IMR-90 (cell line): ENCODE measurements at regions not wholly inside any gene's neighbourhood (a gene's known extent, or its start where the extent isn't known, plus 50 kb on each side); places are given as distances from the start of the nearest gene placed in this dataset.

Experiments
- ATAC-seq: fragments of 200-7000 bp; cut with Tn5 transposase; 2 replicates; pipeline ENCODE4 v1.9.1; 2020; ENCODE audit warnings: low read depth, mild to moderate bottlenecking, moderate library complexity
- BruUV-seq: library from RNA; stranded (reverse); fragments of 400-500 nt; replicated peaks from 2 replicates; lab custom pipeline; 2021; lab: Mats Ljungman, UMichigan
- CTCF ChIA-PET: fragments of 300-600 bp; formaldehyde crosslinking; extraction: SDS; loops from one replicate; lab custom pipeline; 2021; ENCODE audit warnings: antibody characterized with exemption; lab: Yijun Ruan, JAX
- POLR2A ChIA-PET: fragments of 300-600 bp; sonication (Branson Sonifier 250); formaldehyde crosslinking; loops from one replicate; lab custom pipeline; 2022; ENCODE audit warnings: antibody characterized with exemption; ENCODE audit not compliant: unreplicated experiment; lab: Charles Lee
- DNase-seq: peaks from one replicate; pipeline ENCODE4 v3.0.0; 2013
- H2AFZ ChIP-seq: replicated peaks from 2 replicates; pipeline ENCODE3; 2013; ENCODE audit warnings: low read length, mild to moderate bottlenecking; ENCODE audit not compliant: poor library complexity
- H2AK5ac ChIP-seq: 2 replicates; pipeline ENCODE4 v1.6.1; 2013; ENCODE audit warnings: low read depth, low read length, inconsistent platforms
- H2AK9ac ChIP-seq: replicated peaks from 2 replicates; pipeline ENCODE3; 2013; ENCODE audit warnings: mild to moderate bottlenecking, low read depth, low read length, moderate library complexity; ENCODE audit not compliant: poor library complexity
- H2BK120ac ChIP-seq: 2 replicates; pipeline ENCODE4 v1.6.1; 2013; ENCODE audit warnings: low read depth, low read length, inconsistent platforms
- H2BK15ac ChIP-seq: 3 replicates; pipeline ENCODE4 v1.6.1; 2013; ENCODE audit warnings: low read depth, low read length, inconsistent platforms
- H2BK20ac ChIP-seq: 2 replicates; pipeline ENCODE4 v1.6.1; 2013; ENCODE audit warnings: low read depth, mild to moderate bottlenecking, inconsistent platforms, low read length, moderate library complexity
- H2BK5ac ChIP-seq: 2 replicates; pipeline ENCODE4 v1.6.1; 2013; ENCODE audit warnings: mild to moderate bottlenecking, low read depth, low read length, inconsistent platforms; ENCODE audit not compliant: poor library complexity, severe bottlenecking
- H3K14ac ChIP-seq: replicated peaks from 2 replicates; pipeline ENCODE4 v1.6.1; 2013; ENCODE audit warnings: low read depth, low read length, inconsistent platforms
- H3K18ac ChIP-seq: 2 replicates; pipeline ENCODE4 v1.6.1; 2013; ENCODE audit warnings: low read depth, low read length, control low read depth
- H3K23ac ChIP-seq: 2 replicates; pipeline ENCODE4 v1.6.1; 2013; ENCODE audit warnings: low read depth, low read length, inconsistent platforms
- H3K27ac ChIP-seq: 2 replicates; pipeline ENCODE4 v1.5.1; 2013; ENCODE audit warnings: mild to moderate bottlenecking, control low read depth, low read length; ENCODE audit not compliant: insufficient read depth
- H3K27me3 ChIP-seq: 2 replicates; pipeline ENCODE4 v1.6.1; 2013; ENCODE audit warnings: low read length; ENCODE audit not compliant: control insufficient read depth, insufficient read depth
- H3K36me3 ChIP-seq: 2 replicates; pipeline ENCODE4 v1.6.1; 2013; ENCODE audit warnings: low read length, mixed read lengths; ENCODE audit not compliant: control insufficient read depth, insufficient read depth
- H3K4ac ChIP-seq: 2 replicates; pipeline ENCODE4 v1.6.1; 2013; ENCODE audit warnings: low read depth, low read length, inconsistent platforms
- H3K4me1 ChIP-seq: 2 replicates; pipeline ENCODE4 v1.6.1; 2013; ENCODE audit warnings: low read length, mixed read lengths; ENCODE audit not compliant: control insufficient read depth, insufficient read depth
- H3K4me2 ChIP-seq: 2 replicates; pipeline ENCODE4 v1.6.1; 2013; ENCODE audit warnings: low read depth, mild to moderate bottlenecking, control low read depth, low read length, moderate library complexity
- H3K4me3 ChIP-seq: 2 replicates; pipeline ENCODE4 v1.5.1; 2013; ENCODE audit warnings: low read depth, mild to moderate bottlenecking, control low read depth, low read length, moderate library complexity; ENCODE audit not compliant: insufficient read depth
- H3K56ac ChIP-seq: 2 replicates; pipeline ENCODE4 v1.6.1; 2013; ENCODE audit warnings: low read length, inconsistent platforms; ENCODE audit not compliant: insufficient read depth; ENCODE audit errors: extremely low read depth
- H3K79me1 ChIP-seq, 2 experiments: 2 replicates each; pipeline ENCODE4 v1.6.1; 2013; ENCODE audit warnings: low read length in 2 of 2, inconsistent platforms in 1 of 2, low read depth in 1 of 2
- H3K9ac ChIP-seq: 2 replicates; pipeline ENCODE4 v1.6.1; 2013; ENCODE audit warnings: low read depth, low read length, control low read depth
- H3K9me1 ChIP-seq: 2 replicates; pipeline ENCODE4 v1.6.1; 2013; ENCODE audit warnings: low read length, inconsistent platforms; ENCODE audit not compliant: insufficient read depth
- H3K9me3 ChIP-seq: 2 replicates; pipeline ENCODE4 v1.6.1; 2013; ENCODE audit warnings: low read length; ENCODE audit not compliant: control insufficient read depth, insufficient read depth
- H4K20me1 ChIP-seq: 2 replicates; pipeline ENCODE4 v1.6.1; 2013; ENCODE audit warnings: low read length, inconsistent platforms; ENCODE audit not compliant: insufficient read depth
- H4K5ac ChIP-seq: 2 replicates; pipeline ENCODE4 v1.6.1; 2013; ENCODE audit warnings: mild to moderate bottlenecking, low read depth, low read length, control low read depth
- H4K8ac ChIP-seq, 2 experiments: 2 replicates each; pipeline ENCODE4 v1.6.1; 2013; ENCODE audit warnings: low read depth in 2 of 2, low read length in 2 of 2, control low read depth in 1 of 2, inconsistent platforms in 1 of 2
- H4K91ac ChIP-seq: 2 replicates; pipeline ENCODE4 v1.6.1; 2013; ENCODE audit warnings: low read depth, low read length, inconsistent platforms; ENCODE audit not compliant: insufficient read depth
- BHLHE40 ChIP-seq: fragments of 150-350 bp; IDR thresholded peaks from 2 replicates; pipeline ENCODE4 v1.6.1; 2016; ENCODE audit warnings: mild to moderate bottlenecking, low read depth, low read length
- CEBPB ChIP-seq: IDR thresholded peaks from 2 replicates; pipeline ENCODE4 v1.6.1; 2012; ENCODE audit warnings: low read depth, low read length, improper control_type of control experiment
- CHD1 ChIP-seq: IDR thresholded peaks from 2 replicates; pipeline ENCODE4 v1.6.1; 2012; ENCODE audit warnings: low read depth, low read length, improper control_type of control experiment
- ELK1 ChIP-seq: fragments of 150-350 bp; IDR thresholded peaks from 2 replicates; pipeline ENCODE4 v1.6.1; 2016; ENCODE audit warnings: low read depth, mild to moderate bottlenecking, low read length, moderate library complexity, borderline replicate concordance
- FOS ChIP-seq: fragments of 150-350 bp; IDR thresholded peaks from 2 replicates; pipeline ENCODE4 v1.6.1; 2016; ENCODE audit warnings: low read depth, low read length
- MAZ ChIP-seq: IDR thresholded peaks from 2 replicates; pipeline ENCODE4 v1.6.1; 2012; ENCODE audit warnings: low read depth, mild to moderate bottlenecking, low read length, improper control_type of control experiment, moderate library complexity, borderline replicate concordance
- MXI1 ChIP-seq: IDR thresholded peaks from 2 replicates; pipeline ENCODE4 v1.6.1; 2012; ENCODE audit warnings: low read depth, mild to moderate bottlenecking, low read length, moderate library complexity, borderline replicate concordance
- NFE2L2 ChIP-seq: fragments of 150-350 bp; IDR thresholded peaks from 2 replicates; pipeline ENCODE4 v1.6.1; 2016; ENCODE audit warnings: low read depth, mild to moderate bottlenecking, low read length
- RAD21 ChIP-seq: IDR thresholded peaks from 2 replicates; pipeline ENCODE4 v1.6.1; 2012; ENCODE audit warnings: low read length, improper control_type of control experiment
- RCOR1 ChIP-seq: IDR thresholded peaks from 2 replicates; pipeline ENCODE4 v1.6.1; 2012; ENCODE audit warnings: mild to moderate bottlenecking, low read length, improper control_type of control experiment; ENCODE audit not compliant: insufficient replicate concordance
- RFX5 ChIP-seq: IDR thresholded peaks from 2 replicates; pipeline ENCODE4 v1.8.0; 2012; ENCODE audit warnings: low read depth, mild to moderate bottlenecking, low read length, moderate library complexity
- SMC3 ChIP-seq: fragments of 150-350 bp; IDR thresholded peaks from 2 replicates; pipeline ENCODE4 v1.6.1; 2016; ENCODE audit warnings: low read depth, mild to moderate bottlenecking, antibody characterized with exemption, low read length, moderate library complexity
- USF2 ChIP-seq: fragments of 150-350 bp; IDR thresholded peaks from 2 replicates; pipeline ENCODE4 v1.6.1; 2017; ENCODE audit warnings: mild to moderate bottlenecking, antibody characterized with exemption, low read length, low read depth
- WGBS, 2 experiments: methylation state at CpG; one replicate each; pipeline versions ENCODE4 v1.1.5 to v1.1.7; 2013; ENCODE audit warnings: missing lambda C conversion rate in 2 of 2; ENCODE audit not compliant: insufficient read length in 1 of 2; ENCODE audit errors: extremely low coverage in 2 of 2; 5-methylcytosine and 5-hydroxymethylcytosine counted together
- dilution Hi-C: fragments of 300-500 bp; cut with HindIII; formaldehyde crosslinking; loops from one replicate; pipeline ENCODE4 v1.14.3; 2018; ENCODE audit warnings: low sequenced_read_pairs; ENCODE audit not compliant: unreplicated experiment
- in situ Hi-C: fragments of 300-500 bp; cut with MboI; formaldehyde crosslinking; loops from 3 replicates; pipeline ENCODE4 v1.14.3; 2019; ENCODE audit warnings: low sequenced_read_pairs, inconsistent platforms, mixed read lengths
- intact Hi-C: fragments of 100-400 bp; cut with micrococcal nuclease; formaldehyde crosslinking; loops from 2 replicates; pipeline ENCODE4 v1.10.0; 2022

GRCh38 chr11:110929129-110929528, 216.9 kb upstream of the ARHGAP20 start:
- H3K4me2 ChIP-seq, result no peak overlapping the region
- H3K27ac ChIP-seq, result no peak overlapping the region
- H2BK15ac ChIP-seq, result no peak overlapping the region
- no peaks in the 10 kb centered on the region for H3K36me3 ChIP-seq
- no peaks in the 10 kb centered on the region for H3K9me1 ChIP-seq
- CTCF ChIA-PET, result interaction anchor here (1.0 kb wide), 1 partner anchor 11 kb away, joined by 4 read pairs; no protein-coding TSS in a partner anchor
- H3K18ac ChIP-seq, result no peak overlapping the region
- intact Hi-C loops, result no loop called here
- H3K9ac ChIP-seq, result no peak overlapping the region
- WGBS, 2 experiments, result no CpG with 5 or more reads among the region's 1 CpG
- no peak overlapping the region for H2AK9ac ChIP-seq
- H2BK20ac ChIP-seq, result no peak overlapping the region
- H2AK5ac ChIP-seq, result no peak overlapping the region
- no peak overlapping the region for H3K4me3 ChIP-seq
- H3K9me3 ChIP-seq, result no peaks in the 10 kb centered on the region
- H3K14ac ChIP-seq, result no peak overlapping the region
- no peak overlapping the region for H2BK5ac ChIP-seq
- no peaks in the 10 kb centered on the region for H3K79me1 ChIP-seq
- H2AFZ ChIP-seq, result no peak overlapping the region
- no peak for TF ChIP-seq BHLHE40
- no peak for TF ChIP-seq MAZ
- TF ChIP-seq USF2, result no peak
- TF ChIP-seq ELK1, result no peak
- no peak for TF ChIP-seq FOS
- no peak for TF ChIP-seq CEBPB
- TF ChIP-seq RFX5, result no peak
- no peak for TF ChIP-seq CHD1
- TF ChIP-seq RCOR1, result no peak
- TF ChIP-seq RAD21, result no peak
- TF ChIP-seq NFE2L2, result no peak
- no peak for TF ChIP-seq SMC3
- no peak for TF ChIP-seq MXI1
- DNase-seq, result no peak
- no peaks in the 10 kb centered on the region for H3K4me1 ChIP-seq
- H4K20me1 ChIP-seq, result no peaks in the 10 kb centered on the region
- H2BK120ac ChIP-seq, result no peak overlapping the region
- H3K27me3 ChIP-seq, result no peaks in the 10 kb centered on the region; the same call in 1 of the 2 replicates
- H4K91ac ChIP-seq, result no peak overlapping the region
- ATAC-seq, result no peak
- H3K4ac ChIP-seq, result no peak overlapping the region
- no peak overlapping the region for H4K8ac ChIP-seq
- POLR2A ChIA-PET, result no interaction called here
- in situ Hi-C loops, result no loop called here
- no peak overlapping the region for H3K23ac ChIP-seq
- H4K5ac ChIP-seq, result no peak overlapping the region
- no peak overlapping the region for H3K56ac ChIP-seq
- dilution Hi-C loops, result no loop called here
- no TSS peak for BruUV-seq
